SK-N-MC (cell line): ENCODE measurements at regions not wholly inside any gene's neighbourhood (a gene's known extent, or its start where the extent isn't known, plus 50 kb on each side); places are given as distances from the start of the nearest gene placed in this dataset.
A peak's percentile ranks its signal among the peaks of the same experiment; 100 is the strongest.

Experiments
- DNase-seq: peaks from one replicate; pipeline ENCODE4 v3.0.0-alpha.2; 2011; ENCODE audit warnings: low read depth, low spot score
- H3K27ac ChIP-seq: fragments of 200-600 bp; sonication (generic); 2 replicates; pipeline ENCODE4 v1.5.1; 2016; ENCODE audit warnings: mixed run types
- H3K36me3 ChIP-seq: fragments of 200-600 bp; sonication (generic); 2 replicates; pipeline ENCODE4 v1.6.1; 2017; ENCODE audit warnings: antibody characterized with exemption, low read length, mixed read lengths; ENCODE audit not compliant: insufficient read depth
- H3K4me3 ChIP-seq: fragments of 200-600 bp; sonication (generic); 2 replicates; pipeline ENCODE4 v1.5.1; 2016
- H3K9ac ChIP-seq: fragments of 200-600 bp; sonication (generic); 2 replicates; pipeline ENCODE4 v1.8.0; 2017; ENCODE audit warnings: mixed run types, mixed read lengths; ENCODE audit not compliant: insufficient read length
- H3K9me3 ChIP-seq: fragments of 200-600 bp; sonication (generic); 2 replicates; pipeline ENCODE4 v1.6.1; 2017; ENCODE audit warnings: low read depth, mild to moderate bottlenecking, antibody characterized with exemption, low read length, moderate library complexity, mixed read lengths
- EZH2 ChIP-seq: fragments of 200-600 bp; sonication (generic); IDR thresholded peaks from one replicate; pipeline ENCODE4 v1.6.1; 2017; ENCODE audit warnings: antibody characterized with exemption
- FOXP2 ChIP-seq: optimal IDR thresholded peaks from 2 replicates; pipeline ENCODE3; 2011; ENCODE audit warnings: mild to moderate bottlenecking, moderate library complexity; ENCODE audit not compliant: insufficient read depth; ENCODE audit errors: extremely low read length, control extremely low read depth
- POLR2AphosphoS5 ChIP-seq: IDR thresholded peaks from 2 replicates; pipeline ENCODE4 v1.6.1; 2012; ENCODE audit warnings: mild to moderate bottlenecking, low read depth, low read length, borderline replicate concordance

GRCh38 chr3:5846261-5846660, 658.8 kb downstream of the EDEM1 start:
- no peak for DNase-seq
- Histone ChIP-seq H3K9ac (no peak overlapping the region), H3K4me3 (no peak overlapping the region), H3K27ac (no peak overlapping the region), H3K36me3 (no peaks in the 10 kb centered on the region), H3K9me3 (no peaks in the 10 kb centered on the region)
- TF ChIP-seq POLR2AphosphoS5 = no peak
- TF ChIP-seq FOXP2 = no peak
- TF ChIP-seq EZH2 = no peak

- Histone ChIP-seq H3K9me3 (no peaks in the 10 kb centered on the region), H3K27ac (no peak overlapping the region), H3K9ac (no peak overlapping the region), H3K36me3 (no peaks in the 10 kb centered on the region), H3K4me3 (no peak overlapping the region)
- TF ChIP-seq POLR2AphosphoS5 = no peak
- no peak for TF ChIP-seq FOXP2
- no peak for TF ChIP-seq EZH2
- no peak for DNase-seq
These were observed 673.6 kb downstream of the EDEM1 start for GRCh38 chr3:5861151-5861550.

- DNase-seq = peak; percentile 35
- Histone ChIP-seq H3K36me3 (no peaks in the 10 kb centered on the region), H3K27ac (no peak overlapping the region), H3K4me3 (no peak overlapping the region), H3K9ac (no peak overlapping the region), H3K9me3 (no peaks in the 10 kb centered on the region)
- no peak for TF ChIP-seq FOXP2
- TF ChIP-seq POLR2AphosphoS5 = no peak
- no peak for TF ChIP-seq EZH2
These were observed 687.4 kb downstream of the EDEM1 start for GRCh38 chr3:5874931-5875341.

GRCh38 chr3:5888851-5889250, 701.3 kb downstream of the EDEM1 start:
- Histone ChIP-seq H3K27ac (0 out of 2 replicates have a peak overlapping the region, but pooled peaks have one; percentile 42), H3K9me3 (no peaks in the 10 kb centered on the region), H3K9ac (no peak overlapping the region), H3K4me3 (peak overlapping the region; percentile 49), H3K36me3 (no peaks in the 10 kb centered on the region)
- DNase-seq = peak; percentile 62
- peak; percentile 64; the same call in 1 of the 2 replicates for TF ChIP-seq POLR2AphosphoS5
- no peak for TF ChIP-seq EZH2

GRCh38 chr3:5889374-5889773, 701.9 kb downstream of the EDEM1 start:
- DNase-seq = no peak
- no peaks in the 10 kb centered on the region for H3K36me3 ChIP-seq
- no peak for TF ChIP-seq POLR2AphosphoS5
- no peak for TF ChIP-seq FOXP2
- TF ChIP-seq EZH2 = no peak
- peak overlapping the region; percentile 49 for H3K4me3 ChIP-seq
- peak overlapping the region; percentile 42; the same call in 1 of the 2 replicates for H3K27ac ChIP-seq
- no peak overlapping the region for H3K9ac ChIP-seq
- no peaks in the 10 kb centered on the region for H3K9me3 ChIP-seq

- Histone ChIP-seq H3K9me3 (no peaks in the 10 kb centered on the region), H3K27ac (no peak overlapping the region), H3K36me3 (no peaks in the 10 kb centered on the region), H3K9ac (no peak overlapping the region), H3K4me3 (no peak overlapping the region)
- DNase-seq = no peak
- no peak for TF ChIP-seq FOXP2
- no peak for TF ChIP-seq POLR2AphosphoS5
These were observed 704.2 kb downstream of the EDEM1 start for GRCh38 chr3:5891711-5892110.

GRCh38 chr3:5898106-5898505, 710.6 kb downstream of the EDEM1 start:
- no peak overlapping the region for H3K27ac ChIP-seq
- H3K36me3 ChIP-seq = no peaks in the 10 kb centered on the region
- no peak overlapping the region for H3K4me3 ChIP-seq
- H3K9me3 ChIP-seq = no peaks in the 10 kb centered on the region
- no peak overlapping the region for H3K9ac ChIP-seq
- DNase-seq = no peak
- TF ChIP-seq POLR2AphosphoS5 (no peak), EZH2 (no peak), FOXP2 (no peak)

GRCh38 chr3:5899014-5899761, 711.7 kb downstream of the EDEM1 start:
- no peak for DNase-seq
- no peak for TF ChIP-seq FOXP2
- no peak for TF ChIP-seq EZH2
- no peak for TF ChIP-seq POLR2AphosphoS5
- Histone ChIP-seq H3K27ac (no peak overlapping the region), H3K4me3 (no peak overlapping the region), H3K9me3 (no peaks in the 10 kb centered on the region), H3K36me3 (no peaks in the 10 kb centered on the region), H3K9ac (no peak overlapping the region)

GRCh38 chr3:5917932-5918331, 730.4 kb downstream of the EDEM1 start:
- no peak for TF ChIP-seq FOXP2
- no peak for TF ChIP-seq EZH2
- TF ChIP-seq POLR2AphosphoS5 = no peak
- no peak overlapping the region for H3K4me3 ChIP-seq
- H3K9me3 ChIP-seq = no peaks in the 10 kb centered on the region
- H3K36me3 ChIP-seq = no peaks in the 10 kb centered on the region
- H3K27ac ChIP-seq = no peak overlapping the region
- no peak overlapping the region for H3K9ac ChIP-seq
- no peak for DNase-seq
